WTC11 (cell line): ENCODE measurements at regions not wholly inside any gene's neighbourhood (a gene's known extent, or its start where the extent isn't known, plus 50 kb on each side); places are given as distances from the start of the nearest gene placed in this dataset.
"Not testable (repeated sequence)": the region's sequence is repeated elsewhere in the genome, so short reads cannot be mapped to it uniquely, and the experiment has no call there.

Experiments used
- ATAC-seq: fragments of 200-7000 bp; cut with Tn5 transposase; 2 replicates; pipeline ENCODE4 v1.10.0; 2021; ENCODE audit warnings: mild to moderate bottlenecking, moderate library complexity
- CTCF ChIA-PET: fragments of 300-600 bp; sonication (Branson Sonifier 250); formaldehyde crosslinking; loops from one replicate; lab custom pipeline; 2021; ENCODE audit warnings: antibody characterized with exemption; lab: Charles Lee
- POLR2A ChIA-PET: fragments of 350-600 bp; sonication (Branson Sonifier 250); formaldehyde crosslinking; loops from one replicate; lab custom pipeline; 2021; ENCODE audit warnings: antibody characterized with exemption; lab: Charles Lee
- DNase-seq: peaks from one replicate; pipeline ENCODE4 v3.0.0; 2021; ENCODE audit warnings: low spot score
- H3K27ac Mint-ChIP-seq: 2 replicates; pipeline ENCODE4 v1.8.0; 2021; ENCODE audit warnings: mixed read lengths
- H3K27me3 Mint-ChIP-seq: 2 replicates; pipeline ENCODE4 v1.8.0; 2021; ENCODE audit warnings: low read depth, mild to moderate bottlenecking, moderate library complexity, mixed read lengths
- H3K36me3 Mint-ChIP-seq: 2 replicates; pipeline ENCODE4 v1.8.0; 2021; ENCODE audit warnings: mixed read lengths
- H3K4me1 Mint-ChIP-seq: 2 replicates; pipeline ENCODE4 v1.8.0; 2022; ENCODE audit warnings: mixed read lengths
- H3K4me3 Mint-ChIP-seq: 2 replicates; pipeline ENCODE4 v1.8.0; 2021; ENCODE audit warnings: mild to moderate bottlenecking, moderate library complexity, mixed read lengths
- H3K9me3 Mint-ChIP-seq: 2 replicates; pipeline ENCODE4 v1.8.0; 2021; ENCODE audit warnings: mixed read lengths
- ATF2 ChIP-seq: sonication (generic); formaldehyde crosslinking; IDR thresholded peaks from 2 replicates; pipeline ENCODE4 v1.8.1; 2022; ENCODE audit warnings: low read depth, missing genetic modification reagents, borderline replicate concordance
- ESRRA ChIP-seq: sonication (generic); formaldehyde crosslinking; IDR thresholded peaks from 2 replicates; pipeline ENCODE4 v1.8.1; 2022; ENCODE audit warnings: mild to moderate bottlenecking, missing genetic modification reagents, borderline replicate concordance
- MYBL2 ChIP-seq: sonication (generic); formaldehyde crosslinking; IDR thresholded peaks from 2 replicates; pipeline ENCODE4 v1.8.1; 2023; ENCODE audit warnings: mild to moderate bottlenecking, moderate library complexity, missing genetic modification reagents
- NFE2L1 ChIP-seq: sonication (generic); formaldehyde crosslinking; IDR thresholded peaks from 2 replicates; pipeline ENCODE4 v1.8.1; 2023; ENCODE audit warnings: missing genetic modification reagents
- NR2C2 ChIP-seq: sonication (generic); formaldehyde crosslinking; IDR thresholded peaks from 2 replicates; pipeline ENCODE4 v1.8.0; 2022; ENCODE audit warnings: mild to moderate bottlenecking, missing genetic modification reagents
- PREB ChIP-seq: sonication (generic); formaldehyde crosslinking; IDR thresholded peaks from 2 replicates; pipeline ENCODE4 v1.8.1; 2022; ENCODE audit warnings: mild to moderate bottlenecking, missing genetic modification reagents, moderate library complexity, borderline replicate concordance
- PRRX2 ChIP-seq: fragments of 250-450 bp; sonication (Bioruptor Pico); IDR thresholded peaks from 2 replicates; pipeline ENCODE4 v1.8.0; 2021; ENCODE audit warnings: mild to moderate bottlenecking
- RELA ChIP-seq: sonication (generic); formaldehyde crosslinking; IDR thresholded peaks from 2 replicates; pipeline ENCODE4 v1.8.1; 2022; ENCODE audit warnings: missing genetic modification reagents, mild to moderate bottlenecking, borderline replicate concordance
- STAT6 ChIP-seq: sonication (generic); formaldehyde crosslinking; conservative IDR thresholded peaks from 2 replicates; pipeline ENCODE4 v1.8.1; 2023; ENCODE audit warnings: mild to moderate bottlenecking, low read depth, missing genetic modification reagents, moderate library complexity
- TP53 ChIP-seq: sonication (generic); formaldehyde crosslinking; IDR thresholded peaks from 2 replicates; pipeline ENCODE4 v1.8.1; 2023; ENCODE audit warnings: mild to moderate bottlenecking, missing genetic modification reagents
- ZNF532 ChIP-seq: fragments of 250-450 bp; sonication (Bioruptor Pico); IDR thresholded peaks from 2 replicates; pipeline ENCODE4 v1.9.0; 2021; ENCODE audit warnings: mild to moderate bottlenecking, borderline replicate concordance

- Mint-ChIP-seq H3K4me1 (peaks cover 17% of the 10 kb centered on the region), H3K9me3 (peaks cover 23% of the 10 kb centered on the region), H3K36me3 (peaks cover 17% of the 10 kb centered on the region)
- DNase-seq, POLR2A ChIA-PET, CTCF ChIA-PET, H3K4me3 Mint-ChIP-seq, H3K27me3 Mint-ChIP-seq, H3K27ac Mint-ChIP-seq, ATAC-seq: not testable (repeated sequence)
Observed at GRCh38 chr6:139998478-139998877, 624.0 kb upstream of the CITED2 start.

GRCh38 chr6:139996253-139996834 lies 621.9 kb upstream of the CITED2 start:
- peaks cover 22% of the 10 kb centered on the region for H3K36me3 Mint-ChIP-seq
- ChIA-PET CTCF (interaction anchor here (0.7 kb wide), 1 partner anchor 626 kb away, joined by 7 read pairs; no protein-coding TSS in a partner anchor), POLR2A (no interaction called here)
- no peaks in the 10 kb centered on the region for H3K27me3 Mint-ChIP-seq
- DNase-seq (peak; percentile 16), ATAC-seq (peak; percentile 94)
- no peak overlapping the region for H3K27ac Mint-ChIP-seq
- no peak overlapping the region for H3K4me3 Mint-ChIP-seq
- H3K9me3 Mint-ChIP-seq, result peaks cover 29% of the 10 kb centered on the region
- peaks cover 5% of the 10 kb centered on the region for H3K4me1 Mint-ChIP-seq
- no peak for TF ChIP-seq ESRRA (CRISPR knock-in tag)
- TF ChIP-seq ZNF532, result no peak
- no peak for TF ChIP-seq NR2C2 (CRISPR knock-in tag)
- no peak for TF ChIP-seq TP53

- TF ChIP-seq STAT6 (CRISPR knock-in tag) (no peak), NFE2L1 (CRISPR knock-in tag) (no peak)
- ChIA-PET CTCF (interaction anchor here (0.5 kb wide), 1 partner anchor 142 kb away, joined by 3 read pairs; no protein-coding TSS in a partner anchor), POLR2A (no interaction called here)
- DNase-seq, result no peak
- peaks cover 25% of the 10 kb centered on the region for H3K9me3 Mint-ChIP-seq
- H3K4me3 Mint-ChIP-seq, result no peak overlapping the region
- H3K36me3 Mint-ChIP-seq, result peaks cover 22% of the 10 kb centered on the region
- H3K4me1 Mint-ChIP-seq, result peaks cover 12% of the 10 kb centered on the region
- H3K27me3 Mint-ChIP-seq, result no peaks in the 10 kb centered on the region
- no peak for ATAC-seq
- H3K27ac Mint-ChIP-seq, result no peak overlapping the region
Observed at GRCh38 chr6:139994998-139995397, 620.5 kb upstream of the CITED2 start.

GRCh38 chr6:139990856-139991465 lies 616.5 kb upstream of the CITED2 start:
- TF ChIP-seq PREB (CRISPR knock-in tag) (no peak), MYBL2 (CRISPR knock-in tag) (no peak), ATF2 (CRISPR knock-in tag) (no peak), RELA (CRISPR knock-in tag) (no peak), PRRX2 (CRISPR knock-in tag) (no peak)
- TF ChIP-seq, all 79 proteins: peak for 0
- Mint-ChIP-seq H3K9me3 (peaks cover 18% of the 10 kb centered on the region), H3K27ac (peak overlapping the region; percentile 81), H3K36me3 (peaks cover 15% of the 10 kb centered on the region), H3K4me3 (no peak overlapping the region), H3K4me1 (peaks cover 8% of the 10 kb centered on the region), H3K27me3 (no peaks in the 10 kb centered on the region)
- DNase-seq, result no peak
- POLR2A ChIA-PET, result interaction anchor here (1.1 kb wide), 1 partner anchor 621 kb away, joined by 3 read pairs; no protein-coding TSS in a partner anchor
- no peak for ATAC-seq
- CTCF ChIA-PET, result interaction anchor here (2.1 kb wide), 1 partner anchor 621 kb away, joined by 5 read pairs; no protein-coding TSS in a partner anchor
